Heart right ventricle (tissue), 16 donors: ENCODE measurements at regions not wholly inside any gene's neighbourhood (a gene's known extent, or its start where the extent isn't known, plus 50 kb on each side); places are given as distances from the start of the nearest gene placed in this dataset.

ENCODE experiments used
- ATAC-seq, 8 donors: fragments of 200-7000 bp; cut with Tn5 transposase; one replicate each; pipeline ENCODE4 v1.9.1; 2020; ENCODE audit warnings: mild to moderate bottlenecking in 8 of 8, moderate library complexity in 8 of 8, moderate number of reproducible peaks in 1 of 8
- DNase-seq, 2 donors: peaks; one replicate each; pipeline ENCODE4 v3.0.0-alpha.2; 2020
- H3K27ac ChIP-seq, 10 donors: fragments of 200-600 bp; sonication (generic) in 2 of 10; one replicate each; pipeline versions ENCODE4 v1.5.0 to v1.8.0; 2020 to 2022; ENCODE audit warnings: mild to moderate bottlenecking in 3 of 10
- H3K27me3 ChIP-seq, 7 donors: fragments of 200-600 bp; one replicate each; pipeline ENCODE4 v1.8.0; 2021 to 2022; ENCODE audit warnings: mild to moderate bottlenecking in 2 of 7
- H3K36me3 ChIP-seq, 9 donors: fragments of 200-600 bp; sonication (generic) in 1 of 9; one replicate each; pipeline versions ENCODE4 v1.5.0 to v1.8.0; 2020 to 2022; ENCODE audit warnings: mild to moderate bottlenecking in 2 of 9
- H3K4me1 ChIP-seq, 9 donors: fragments of 200-600 bp; sonication (generic) in 1 of 9; one replicate each; pipeline versions ENCODE4 v1.5.0 to v1.8.0; 2020 to 2022; ENCODE audit warnings: mild to moderate bottlenecking in 4 of 9
- H3K4me3 ChIP-seq, 10 donors: fragments of 200-600 bp; sonication (generic) in 2 of 10; one replicate each; pipeline versions ENCODE4 v1.5.0 to v1.8.0; 2020 to 2022; ENCODE audit warnings: mild to moderate bottlenecking in 7 of 10, moderate library complexity in 2 of 10
- H3K9me3 ChIP-seq, 11 donors: fragments of 200-600 bp in 10 of 11; sonication (generic) in 2 of 11; one replicate each; pipeline versions ENCODE4 v1.5.0 to v1.8.0; 2013 to 2022; ENCODE audit warnings: mild to moderate bottlenecking in 2 of 11, control low read depth in 1 of 11, moderate library complexity in 1 of 11
- WGBS, 2 donors: extraction: QIAGEN DNeasy Blood & Tissue Kit; methylation state at CpG; one replicate each; pipeline ENCODE4 v1.1.7; 2013; ENCODE audit warnings: inconsistent platforms in 1 of 2; 5-methylcytosine and 5-hydroxymethylcytosine counted together
- intact Hi-C, 10 donors: fragments of 100-400 bp; cut with DNase I; formaldehyde crosslinking; loops; one replicate each; pipeline versions ENCODE4 v1.11.1 to v1.14.2; 2022
- TF ChIP-seq, protein P1 (sequence below), 9 donors: fragments of 200-600 bp; sonication (generic) in 2 of 9; IDR thresholded peaks; one replicate each; pipeline versions ENCODE4 v1.5.0 to v1.8.0; 2021 to 2022; ENCODE audit warnings: antibody characterized with exemption in 9 of 9, mild to moderate bottlenecking in 5 of 9, moderate library complexity in 1 of 9
- donor health status: Arrhythmogenic right ventricular cardiomyopathy.
- donor health status: ischemic (EF 13 %, LVEDD 7.1; RV severe dilation, severe dysfunction).
- donor health status: healthy with polysubstance abuse.
- donor health status: DM: no; HTN: yes; CAD: no.
- donor health status: DM: no; HTN: no; CAD: no.
- donor health status: ischemic (EF 25% LVEDD 6.9; RV normal size, moderate dysfunction).
- donor health status: ischemic (EF 25% LVEDD 5.7; RV mildly dilated, moderate dysfunction).
- donor health status: healthy.
- donor health status: DM: yes; HTN: yes; CAD: no.
- donor health status: Ischemic cardiomyopathy.
- donor health status: ischemic (EF 35%, LVEDD 5.7; RV mildly dilated, moderate dysfunction).
- donor health status: nonischemic (EF 11% LVEDD 7.7; RV severe dilation, severe dysfunction).
- donor health status: DM: yes; HTN: yes; CAD: no.
- donor health status: PGD.
- donor health status: ischemic (EF 29% LVEDD 5.4; RV normal size, mild dysfunction).
- donor health status: nonischemic (EF 23%, LVEDD 6.1; RV moderate dilation, normal function).

DNA sequence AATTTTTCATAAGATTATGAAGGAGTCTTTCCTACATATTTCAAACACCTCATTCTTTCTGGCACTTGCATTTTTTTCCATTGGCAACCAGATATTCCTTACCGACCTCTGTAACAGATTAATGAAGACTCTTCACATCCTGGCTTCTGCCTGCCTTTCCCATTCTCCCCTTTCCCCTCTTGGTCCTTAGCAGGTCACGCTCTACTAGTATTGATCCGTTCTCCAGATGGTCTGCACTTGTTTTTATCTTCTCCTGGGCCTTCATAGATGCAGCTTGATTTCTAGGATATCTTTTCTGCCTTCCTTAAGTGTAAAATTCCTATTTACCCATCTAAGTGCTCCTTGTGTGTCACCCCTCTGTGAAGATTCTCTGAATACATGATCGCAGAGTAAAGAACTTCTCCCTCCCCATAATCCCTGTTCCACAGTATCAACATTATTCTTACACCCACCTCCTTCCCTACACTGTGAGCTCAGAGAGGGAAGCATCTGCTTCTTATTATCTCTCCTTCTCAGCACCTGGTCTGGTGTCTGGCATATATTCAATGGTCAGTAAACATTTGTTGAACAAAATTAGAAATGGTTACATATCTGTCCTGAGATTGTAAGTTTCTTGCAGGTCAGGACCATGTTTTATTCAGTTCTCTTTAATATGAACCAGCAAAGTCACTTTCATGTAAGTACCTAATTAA, 654.2 kb downstream of the REEP3 start:
- ATAC-seq: no peak
- Histone ChIP-seq H3K9me3 (no peaks in the 10 kb centered on the region), H3K4me1 (no peaks in the 10 kb centered on the region), H3K27me3 (no peaks in the 10 kb centered on the region), H3K27ac (no peak overlapping the region), H3K36me3 (no peaks in the 10 kb centered on the region), H3K4me3 (no peak overlapping the region)
- DNase-seq: no peak
- intact Hi-C loops: no loop called here
- 70 to 74% methylated on average over 4 of the region's 4 CpGs for WGBS, 2 donors
- TF ChIP-seq, protein P1, sequence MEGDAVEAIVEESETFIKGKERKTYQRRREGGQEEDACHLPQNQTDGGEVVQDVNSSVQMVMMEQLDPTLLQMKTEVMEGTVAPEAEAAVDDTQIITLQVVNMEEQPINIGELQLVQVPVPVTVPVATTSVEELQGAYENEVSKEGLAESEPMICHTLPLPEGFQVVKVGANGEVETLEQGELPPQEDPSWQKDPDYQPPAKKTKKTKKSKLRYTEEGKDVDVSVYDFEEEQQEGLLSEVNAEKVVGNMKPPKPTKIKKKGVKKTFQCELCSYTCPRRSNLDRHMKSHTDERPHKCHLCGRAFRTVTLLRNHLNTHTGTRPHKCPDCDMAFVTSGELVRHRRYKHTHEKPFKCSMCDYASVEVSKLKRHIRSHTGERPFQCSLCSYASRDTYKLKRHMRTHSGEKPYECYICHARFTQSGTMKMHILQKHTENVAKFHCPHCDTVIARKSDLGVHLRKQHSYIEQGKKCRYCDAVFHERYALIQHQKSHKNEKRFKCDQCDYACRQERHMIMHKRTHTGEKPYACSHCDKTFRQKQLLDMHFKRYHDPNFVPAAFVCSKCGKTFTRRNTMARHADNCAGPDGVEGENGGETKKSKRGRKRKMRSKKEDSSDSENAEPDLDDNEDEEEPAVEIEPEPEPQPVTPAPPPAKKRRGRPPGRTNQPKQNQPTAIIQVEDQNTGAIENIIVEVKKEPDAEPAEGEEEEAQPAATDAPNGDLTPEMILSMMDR (IDR thresholded peaks at IDR 0.05): no peak

GRCh38 chr10:64182671-64183070, 661.5 kb downstream of the REEP3 start:
- no peaks in the 10 kb centered on the region for H3K36me3 ChIP-seq
- TF ChIP-seq, protein P1 (IDR thresholded peaks at IDR 0.05): no peak
- no peak overlapping the region for H3K27ac ChIP-seq
- H3K4me3 ChIP-seq: no peak overlapping the region
- DNase-seq (no peak), ATAC-seq (no peak)
- H3K9me3 ChIP-seq: no peaks in the 10 kb centered on the region
- no peaks in the 10 kb centered on the region for H3K27me3 ChIP-seq
- no peaks in the 10 kb centered on the region for H3K4me1 ChIP-seq
- intact Hi-C loops: no loop called here

DNA sequence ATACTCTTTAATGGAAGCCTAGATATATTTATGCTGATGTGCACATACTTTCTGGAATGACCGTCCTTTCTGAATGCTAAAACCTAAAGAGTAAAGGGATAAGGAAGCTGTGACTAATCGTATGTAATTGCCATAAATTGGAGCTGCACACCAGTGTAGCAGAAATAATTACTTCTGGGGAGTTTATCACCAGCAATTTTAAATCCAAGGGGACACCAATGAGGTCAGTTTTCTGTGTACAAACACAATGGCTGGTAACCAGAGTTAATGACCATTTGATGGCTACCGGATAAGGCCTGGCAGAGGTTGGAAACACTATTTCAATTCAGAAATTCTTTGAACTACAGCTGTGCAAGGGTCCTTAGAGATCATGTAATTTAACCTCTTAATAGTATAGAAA, 670.1 kb downstream of the REEP3 start:
- H3K4me1 ChIP-seq: no peaks in the 10 kb centered on the region
- no peak overlapping the region for H3K4me3 ChIP-seq
- no peak for DNase-seq
- TF ChIP-seq, protein P1 (IDR thresholded peaks at IDR 0.05): no peak
- no peaks in the 10 kb centered on the region for H3K27me3 ChIP-seq
- no peak overlapping the region for H3K27ac ChIP-seq
- peaks cover 0 to 3% (median 0%) of the 10 kb centered on the region in 11 donors for H3K9me3 ChIP-seq
- 54 to 76% methylated on average over 3 of the region's 3 CpGs for WGBS, 2 donors
- no peaks in the 10 kb centered on the region for H3K36me3 ChIP-seq
- intact Hi-C loops: no loop called here
- ATAC-seq: no peak

DNA sequence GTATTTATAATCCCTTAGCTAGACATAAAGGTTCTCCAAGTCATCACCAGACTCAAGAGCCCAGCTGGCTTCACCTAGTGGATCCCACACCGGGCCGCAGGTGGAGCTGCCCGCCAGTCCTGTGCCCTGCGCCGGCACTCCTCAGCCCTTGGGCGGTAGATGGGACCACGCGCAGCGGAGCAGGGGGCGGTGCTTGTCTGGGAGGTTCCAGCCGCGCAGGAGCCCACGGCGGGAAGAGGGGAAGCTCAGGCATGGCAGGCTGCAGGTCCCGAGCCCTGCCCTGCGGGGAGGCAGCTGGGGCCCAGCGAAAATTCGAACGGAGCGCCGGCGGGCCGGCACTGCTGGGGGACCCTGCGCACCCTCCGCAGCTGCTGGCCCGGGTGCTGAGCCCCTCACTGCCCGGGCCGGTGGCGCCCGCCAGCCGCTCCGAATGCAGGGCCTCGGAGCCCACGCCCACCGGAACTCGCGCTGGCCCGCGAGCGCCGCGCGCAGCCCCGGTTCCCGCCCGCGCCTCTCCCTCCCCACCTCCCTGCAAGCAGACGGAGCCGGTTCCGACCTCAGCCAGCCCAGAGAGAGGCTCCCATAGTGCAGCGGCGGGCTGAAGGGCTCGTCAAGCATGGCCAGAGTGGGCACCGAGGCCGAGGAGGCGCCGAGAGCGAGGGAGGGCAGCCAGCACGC, 675.6 kb downstream of the REEP3 start:
- TF ChIP-seq, protein P1 (IDR thresholded peaks at IDR 0.05): no peak
- DNase-seq: no peak
- H3K9me3 ChIP-seq: peaks cover 0 to 3% (median 0%) of the 10 kb centered on the region in 11 donors
- 92 to 95% methylated on average over 58 to 59 of the region's 59 CpGs for WGBS, 2 donors
- no peaks in the 10 kb centered on the region for H3K27me3 ChIP-seq
- H3K36me3 ChIP-seq: no peaks in the 10 kb centered on the region
- intact Hi-C loops: no loop called here
- H3K4me1 ChIP-seq: no peaks in the 10 kb centered on the region
- no peak overlapping the region for H3K27ac ChIP-seq
- H3K4me3 ChIP-seq: no peak overlapping the region
- no peak for ATAC-seq
